Activated T-cell treated with anti-CD3 and anti-CD28 coated beads, Interleukin-2, amount 50 U/mL, for 24 hours (primary cell): ENCODE measurements at regions not wholly inside any gene's neighbourhood (a gene's known extent, or its start where the extent isn't known, plus 50 kb on each side); places are given as distances from the start of the nearest gene placed in this dataset.

Experiments
- DNase-seq: peaks from one replicate; pipeline ENCODE4 v3.0.0-alpha.2; 2020
- H3K27ac Mint-ChIP-seq: 2 replicates; pipeline ENCODE4 v1.8.0; 2020; ENCODE audit warnings: mild to moderate bottlenecking, mixed read lengths
- H3K27me3 Mint-ChIP-seq: 2 replicates; pipeline ENCODE4 v1.8.0; 2020; ENCODE audit warnings: mixed read lengths
- H3K36me3 Mint-ChIP-seq: 2 replicates; pipeline ENCODE4 v1.8.0; 2020; ENCODE audit warnings: low read depth, mixed read lengths
- H3K4me1 Mint-ChIP-seq: 2 replicates; pipeline ENCODE4 v1.8.0; 2020; ENCODE audit warnings: low read depth, mixed read lengths
- H3K4me3 Mint-ChIP-seq: 2 replicates; pipeline ENCODE4 v1.8.0; 2020; ENCODE audit warnings: mild to moderate bottlenecking, moderate library complexity, mixed read lengths
- H3K9me3 Mint-ChIP-seq: 2 replicates; pipeline ENCODE4 v1.8.0; 2020; ENCODE audit warnings: mixed read lengths

- H3K9me3 Mint-ChIP-seq = no peaks in the 10 kb centered on the region
- H3K36me3 Mint-ChIP-seq = no peaks in the 10 kb centered on the region
- no peak overlapping the region for H3K27ac Mint-ChIP-seq
- H3K27me3 Mint-ChIP-seq = no peaks in the 10 kb centered on the region
- no peaks in the 10 kb centered on the region for H3K4me1 Mint-ChIP-seq
- DNase-seq = no peak
- no peak overlapping the region for H3K4me3 Mint-ChIP-seq
These were observed 510.1 kb downstream of the EIPR1 start for GRCh38 chr2:2867397-2867979.

- Mint-ChIP-seq H3K4me3 (no peak overlapping the region), H3K4me1 (no peaks in the 10 kb centered on the region), H3K27me3 (no peaks in the 10 kb centered on the region), H3K9me3 (no peaks in the 10 kb centered on the region), H3K27ac (no peak overlapping the region), H3K36me3 (no peaks in the 10 kb centered on the region)
- no peak for DNase-seq
These were observed 511.2 kb downstream of the EIPR1 start for GRCh38 chr2:2866459-2866858.

GRCh38 chr2:2862386-2862785 is 515.2 kb downstream of the EIPR1 start:
- no peak for DNase-seq
- Mint-ChIP-seq H3K27me3 (no peaks in the 10 kb centered on the region), H3K9me3 (no peaks in the 10 kb centered on the region)

GRCh38 chr2:2861666-2862240 is 515.9 kb downstream of the EIPR1 start:
- no peak for DNase-seq
- H3K36me3 Mint-ChIP-seq = no peaks in the 10 kb centered on the region
- no peak overlapping the region for H3K27ac Mint-ChIP-seq
- no peaks in the 10 kb centered on the region for H3K9me3 Mint-ChIP-seq
- H3K4me3 Mint-ChIP-seq = no peak overlapping the region
- no peaks in the 10 kb centered on the region for H3K27me3 Mint-ChIP-seq
- H3K4me1 Mint-ChIP-seq = no peaks in the 10 kb centered on the region

More at GRCh38 chr2:2862386-2862785, 515.2 kb downstream of the EIPR1 start:
- H3K36me3 Mint-ChIP-seq = no peaks in the 10 kb centered on the region
- no peak overlapping the region for H3K4me3 Mint-ChIP-seq
- no peaks in the 10 kb centered on the region for H3K4me1 Mint-ChIP-seq
- H3K27ac Mint-ChIP-seq = no peak overlapping the region

- H3K4me3 Mint-ChIP-seq = no peak overlapping the region
- H3K36me3 Mint-ChIP-seq = no peaks in the 10 kb centered on the region
- H3K4me1 Mint-ChIP-seq = no peaks in the 10 kb centered on the region
- no peaks in the 10 kb centered on the region for H3K27me3 Mint-ChIP-seq
- DNase-seq = no peak
- no peaks in the 10 kb centered on the region for H3K9me3 Mint-ChIP-seq
- H3K27ac Mint-ChIP-seq = no peak overlapping the region
These were observed 516.9 kb downstream of the EIPR1 start for GRCh38 chr2:2860589-2861300.

- Mint-ChIP-seq H3K9me3 (no peaks in the 10 kb centered on the region), H3K27me3 (no peaks in the 10 kb centered on the region), H3K27ac (no peak overlapping the region), H3K36me3 (no peaks in the 10 kb centered on the region), H3K4me3 (no peak overlapping the region), H3K4me1 (no peaks in the 10 kb centered on the region)
- DNase-seq = no peak
These were observed 517.9 kb downstream of the EIPR1 start for GRCh38 chr2:2859732-2860131.

- no peaks in the 10 kb centered on the region for H3K36me3 Mint-ChIP-seq
- no peak overlapping the region for H3K27ac Mint-ChIP-seq
- H3K4me3 Mint-ChIP-seq = no peak overlapping the region
- H3K27me3 Mint-ChIP-seq = no peaks in the 10 kb centered on the region
- DNase-seq = no peak
- no peaks in the 10 kb centered on the region for H3K4me1 Mint-ChIP-seq
- H3K9me3 Mint-ChIP-seq = no peaks in the 10 kb centered on the region
These were observed 518.5 kb downstream of the EIPR1 start for GRCh38 chr2:2859164-2859563.

- no peak for DNase-seq
- Mint-ChIP-seq H3K27me3 (no peaks in the 10 kb centered on the region), H3K27ac (no peak overlapping the region), H3K36me3 (no peaks in the 10 kb centered on the region), H3K4me3 (no peak overlapping the region), H3K9me3 (no peaks in the 10 kb centered on the region), H3K4me1 (no peaks in the 10 kb centered on the region)
These were observed 520.7 kb downstream of the EIPR1 start for GRCh38 chr2:2856723-2857415.

- Mint-ChIP-seq H3K4me3 (no peak overlapping the region), H3K4me1 (no peaks in the 10 kb centered on the region), H3K36me3 (no peaks in the 10 kb centered on the region), H3K27me3 (no peaks in the 10 kb centered on the region), H3K27ac (no peak overlapping the region), H3K9me3 (no peaks in the 10 kb centered on the region)
- DNase-seq = no peak
These were observed 522.3 kb downstream of the EIPR1 start for GRCh38 chr2:2855297-2855696.

GRCh38 chr2:2853346-2853745 is 522.3 kb upstream of the MYT1L start:
- no peak overlapping the region for H3K27ac Mint-ChIP-seq

GRCh38 chr2:2851806-2852777 is 521.0 kb upstream of the MYT1L start:
- no peak overlapping the region for H3K27ac Mint-ChIP-seq
- DNase-seq = no peak
- H3K36me3 Mint-ChIP-seq = no peaks in the 10 kb centered on the region
- H3K4me1 Mint-ChIP-seq = no peaks in the 10 kb centered on the region
- H3K4me3 Mint-ChIP-seq = no peak overlapping the region
- H3K9me3 Mint-ChIP-seq = no peaks in the 10 kb centered on the region
- no peaks in the 10 kb centered on the region for H3K27me3 Mint-ChIP-seq

More at GRCh38 chr2:2853346-2853745, 522.3 kb upstream of the MYT1L start:
- Mint-ChIP-seq H3K9me3 (no peaks in the 10 kb centered on the region), H3K4me1 (no peaks in the 10 kb centered on the region), H3K27me3 (no peaks in the 10 kb centered on the region), H3K4me3 (no peak overlapping the region), H3K36me3 (no peaks in the 10 kb centered on the region)
- no peak for DNase-seq

GRCh38 chr2:2851316-2851715 is 520.2 kb upstream of the MYT1L start:
- no peak overlapping the region for H3K4me3 Mint-ChIP-seq
- DNase-seq = no peak
- H3K36me3 Mint-ChIP-seq = no peaks in the 10 kb centered on the region
- H3K9me3 Mint-ChIP-seq = no peaks in the 10 kb centered on the region
- no peak overlapping the region for H3K27ac Mint-ChIP-seq
- H3K27me3 Mint-ChIP-seq = no peaks in the 10 kb centered on the region
- no peaks in the 10 kb centered on the region for H3K4me1 Mint-ChIP-seq

- H3K27ac Mint-ChIP-seq = no peak overlapping the region
- H3K36me3 Mint-ChIP-seq = no peaks in the 10 kb centered on the region
- no peak overlapping the region for H3K4me3 Mint-ChIP-seq
- H3K9me3 Mint-ChIP-seq = no peaks in the 10 kb centered on the region
- H3K27me3 Mint-ChIP-seq = no peaks in the 10 kb centered on the region
- no peaks in the 10 kb centered on the region for H3K4me1 Mint-ChIP-seq
- no peak for DNase-seq
These were observed 519.8 kb upstream of the MYT1L start for GRCh38 chr2:2850859-2851258.

- H3K4me1 Mint-ChIP-seq = no peaks in the 10 kb centered on the region
- no peaks in the 10 kb centered on the region for H3K27me3 Mint-ChIP-seq
- DNase-seq = no peak
- no peak overlapping the region for H3K4me3 Mint-ChIP-seq
- no peaks in the 10 kb centered on the region for H3K36me3 Mint-ChIP-seq
- no peak overlapping the region for H3K27ac Mint-ChIP-seq
- no peaks in the 10 kb centered on the region for H3K9me3 Mint-ChIP-seq
These were observed 519.2 kb upstream of the MYT1L start for GRCh38 chr2:2850218-2850755.
